CD1c-positive myeloid dendritic cell (primary cell): ENCODE measurements at regions not wholly inside any gene's neighbourhood (a gene's known extent, or its start where the extent isn't known, plus 50 kb on each side); places are given as distances from the start of the nearest gene placed in this dataset.
"Not testable (repeated sequence)": the region's sequence is repeated elsewhere in the genome, so short reads cannot be mapped to it uniquely, and the experiment has no call there.

Experiments
- DNase-seq: peaks from one replicate; pipeline ENCODE4 v3.0.0-alpha.2; 2016; ENCODE audit errors: extremely low spot score

GRCh38 chr6:144681334-144681733, 396.2 kb downstream of the UTRN start:
- no peak for DNase-seq

DNA sequence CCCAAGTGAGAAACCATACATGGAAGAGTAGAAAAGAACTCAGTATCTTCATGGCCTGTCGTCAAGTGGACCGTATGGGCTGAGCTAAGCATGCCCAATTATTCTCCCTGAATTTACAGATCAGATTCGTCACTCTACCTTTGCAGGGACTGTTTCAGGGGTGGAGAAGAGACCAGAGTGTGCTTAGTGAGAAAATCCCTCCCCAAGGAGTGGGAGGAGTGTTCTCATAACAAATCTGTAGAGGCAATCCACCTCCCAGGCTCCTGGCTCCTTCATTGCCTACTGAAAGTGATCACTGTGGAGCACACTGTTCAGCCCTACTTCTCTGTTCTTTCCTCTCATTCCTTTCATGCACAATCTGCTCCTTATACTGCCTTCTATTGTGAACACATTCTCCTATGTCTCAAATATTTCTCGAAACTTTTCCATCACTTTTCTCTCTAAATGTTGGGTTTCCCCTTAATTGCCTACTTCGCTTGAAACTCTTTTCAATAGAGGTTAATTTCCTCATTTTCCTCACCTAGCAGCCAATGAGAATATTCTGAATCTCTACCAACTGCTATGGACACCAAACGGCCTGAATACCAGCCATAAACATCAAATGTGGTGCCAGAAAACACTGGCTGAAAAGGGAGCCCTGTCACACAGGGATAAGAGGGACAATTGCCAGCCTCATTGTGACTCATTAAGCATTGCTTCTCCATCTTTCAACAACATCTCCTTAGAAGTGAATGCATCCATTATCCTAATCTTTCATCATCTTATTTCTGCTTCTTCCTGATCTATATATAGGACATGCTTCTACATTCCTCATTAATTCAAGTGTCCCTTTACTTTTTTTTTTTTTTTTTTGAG, 398.3 kb downstream of the UTRN start:
- no peak for DNase-seq

- no peak for DNase-seq
These were observed 403.6 kb downstream of the UTRN start for GRCh38 chr6:144688713-144689112.

GRCh38 chr6:144689503-144690040, 404.4 kb downstream of the UTRN start:
- no peak for DNase-seq

DNA sequence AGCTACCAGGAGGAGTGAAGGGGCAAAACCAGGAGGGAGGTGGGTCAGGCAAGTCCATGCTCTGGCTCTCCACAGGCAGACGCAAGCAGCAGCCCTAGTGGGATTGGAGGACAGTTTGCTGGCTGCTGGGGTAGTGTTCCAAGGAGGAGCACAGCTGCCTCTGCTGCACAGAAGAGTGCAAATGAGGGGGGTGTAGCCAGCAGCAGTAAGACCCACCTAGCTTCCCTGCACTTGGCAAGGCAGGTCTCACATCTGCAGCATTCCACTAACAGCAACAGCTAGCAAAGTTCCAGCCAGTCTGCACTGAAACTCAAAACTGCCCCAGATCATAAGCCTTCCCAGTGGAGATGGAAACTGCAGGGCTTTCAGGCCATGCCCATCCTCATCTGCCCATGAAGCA, 405.0 kb downstream of the UTRN start:
- DNase-seq: no peak

DNA sequence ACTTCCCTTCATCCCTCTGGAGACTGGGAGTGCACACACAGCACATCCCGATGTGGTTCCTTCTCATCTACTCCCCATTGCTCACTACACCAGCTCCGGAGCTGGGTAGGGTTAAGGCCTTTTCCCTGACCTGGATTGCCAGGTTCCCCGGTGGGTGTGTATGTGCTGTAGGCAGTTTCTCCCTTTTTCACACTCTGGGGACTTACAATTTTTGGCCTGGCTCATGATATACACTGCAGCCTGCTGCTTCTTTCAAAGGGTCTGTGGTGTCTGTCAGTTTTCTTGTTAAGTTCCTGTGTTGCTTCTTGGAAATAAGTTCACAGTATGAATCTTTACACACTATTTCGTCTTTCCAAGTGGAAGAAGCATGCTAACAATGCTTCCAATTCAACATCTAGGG, 405.5 kb downstream of the UTRN start:
- no peak for DNase-seq

GRCh38 chr6:144692050-144692449, 406.9 kb downstream of the UTRN start:
- DNase-seq: not testable (repeated sequence)

GRCh38 chr6:144695858-144696533, 410.9 kb downstream of the UTRN start:
- peak; percentile 40 for DNase-seq

- DNase-seq: no peak
These were observed 411.7 kb downstream of the UTRN start for GRCh38 chr6:144696610-144697368.

GRCh38 chr6:144697369-144697760, 412.2 kb downstream of the UTRN start:
- no peak for DNase-seq

DNA sequence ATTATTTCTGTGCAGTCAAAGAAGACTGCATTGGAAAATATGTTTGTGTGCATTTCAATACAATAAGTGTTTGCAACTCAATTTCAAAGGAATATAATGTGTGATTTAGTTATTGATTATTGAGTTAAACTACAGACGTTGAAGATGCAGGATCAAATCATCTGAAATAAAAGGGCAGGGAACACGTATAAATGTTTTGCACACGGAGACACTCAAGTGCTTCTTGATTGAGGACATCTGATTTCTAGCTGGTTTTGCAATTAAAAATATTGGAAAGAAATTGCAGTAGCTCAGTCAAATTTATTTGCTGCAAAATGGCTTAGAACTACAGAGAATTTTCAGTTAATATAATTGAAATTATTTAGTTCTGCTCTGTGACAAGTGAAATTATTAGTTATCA, 412.7 kb downstream of the UTRN start:
- no peak for DNase-seq

- DNase-seq: no peak
These were observed 417.6 kb downstream of the UTRN start for GRCh38 chr6:144702781-144703180.

DNA sequence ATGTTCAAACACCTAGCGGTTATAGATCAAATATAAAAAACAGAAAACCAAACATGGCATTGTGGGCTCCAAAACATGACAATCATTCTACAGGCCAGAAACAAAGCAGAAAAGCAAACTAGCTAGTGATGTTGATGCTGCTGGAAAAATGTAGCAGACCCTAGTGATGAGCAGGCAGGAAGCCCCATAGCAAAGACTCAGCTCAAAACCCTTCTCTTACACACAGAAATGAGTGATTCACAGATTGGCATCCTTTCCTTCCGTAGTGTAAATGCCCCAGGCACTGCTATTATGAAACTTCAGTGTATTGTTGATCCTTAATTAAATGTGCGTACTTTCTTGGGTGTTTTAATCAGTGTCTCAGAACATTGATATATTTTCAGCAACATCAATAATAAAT, 425.1 kb downstream of the UTRN start:
- no peak for DNase-seq

GRCh38 chr6:144711661-144712060, 426.5 kb downstream of the UTRN start:
- DNase-seq: no peak

DNA sequence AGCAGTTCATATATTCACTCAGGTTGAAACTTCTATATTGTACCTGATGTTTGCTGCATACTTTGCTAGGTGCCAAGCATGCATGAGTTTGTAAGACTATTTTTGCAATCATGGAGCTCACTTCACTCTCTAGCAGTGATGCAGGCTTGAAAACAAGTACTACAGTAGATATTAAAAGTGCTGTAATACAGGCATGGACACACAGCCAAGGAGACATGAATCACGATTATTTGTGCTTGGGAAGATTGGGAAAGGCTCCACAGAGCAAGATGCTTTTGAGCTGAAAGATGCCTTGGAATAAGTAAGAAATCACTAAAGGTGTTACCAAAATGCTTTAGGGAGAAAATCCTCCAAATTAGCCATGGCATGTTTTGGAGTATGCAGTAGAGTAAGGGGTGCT, 427.4 kb downstream of the UTRN start:
- no peak for DNase-seq

DNA sequence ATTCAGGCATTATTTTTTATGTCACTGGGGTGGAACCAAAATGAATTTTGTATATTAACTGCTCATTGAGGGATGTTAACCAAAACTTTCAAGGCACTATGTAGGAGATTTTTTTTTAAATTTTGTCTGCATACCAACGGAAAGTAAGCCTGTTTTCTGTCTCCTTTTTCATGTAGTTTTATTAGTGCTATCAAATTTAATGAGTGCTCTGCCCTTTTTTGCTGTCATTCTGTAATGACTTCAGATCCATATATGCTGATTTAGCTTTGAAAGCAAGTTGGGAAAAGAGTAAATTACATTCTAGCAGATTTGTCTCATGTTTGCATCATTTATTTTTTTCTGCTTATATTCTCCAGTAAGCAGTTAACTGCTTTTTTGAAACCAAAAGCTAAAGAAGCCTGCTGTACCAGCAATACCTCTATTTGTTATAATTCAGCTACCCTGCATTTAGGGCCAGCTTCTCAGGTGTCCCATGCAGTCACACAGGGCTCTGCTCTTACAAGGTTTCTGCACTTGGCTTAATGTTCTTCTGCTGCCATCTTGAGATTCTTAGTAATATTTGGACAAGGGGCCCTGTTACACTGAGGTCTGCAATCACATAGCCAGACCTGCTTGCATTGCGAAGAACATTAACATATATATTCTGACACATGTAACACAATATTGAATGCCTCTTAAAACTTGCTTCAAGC, 429.0 kb downstream of the UTRN start:
- DNase-seq: no peak

DNA sequence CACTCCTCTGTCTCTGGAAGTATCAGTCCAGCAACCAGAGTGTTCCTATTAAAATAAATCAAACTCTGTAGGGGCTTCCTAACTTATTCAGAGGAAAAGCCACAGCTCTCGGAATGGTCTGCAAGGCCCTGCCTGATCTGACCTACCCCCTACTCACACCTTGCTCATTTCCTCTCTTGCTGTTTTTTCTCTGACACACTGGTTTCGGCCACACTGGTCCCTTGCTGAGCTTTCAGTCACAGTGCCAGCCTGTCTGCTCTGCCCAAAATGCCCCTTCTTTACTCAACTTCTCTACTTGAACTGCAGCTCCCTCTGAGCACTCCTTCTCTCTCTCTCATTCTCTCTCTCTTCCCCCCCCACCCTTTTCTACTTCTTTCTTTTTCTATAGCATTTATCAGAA, 430.2 kb downstream of the UTRN start:
- DNase-seq: no peak

DNA sequence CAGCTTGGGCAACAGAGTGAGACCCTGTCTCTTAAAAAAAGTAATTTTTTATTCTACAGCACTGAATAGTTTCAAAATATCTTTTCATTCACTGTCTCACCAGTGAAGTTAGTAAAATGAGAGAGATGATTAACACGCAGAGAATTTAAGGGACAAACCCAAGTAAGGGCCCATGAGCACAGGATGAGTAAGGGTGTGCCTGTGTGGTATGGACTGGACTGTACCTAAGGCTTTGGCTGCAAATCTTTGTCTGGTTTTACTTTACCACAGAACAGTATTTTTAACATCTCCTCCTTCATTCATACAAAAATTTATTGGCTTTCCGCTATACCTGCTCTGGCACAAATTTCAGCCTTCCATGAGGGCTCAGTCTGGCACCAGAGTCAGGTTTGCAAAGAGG, 433.3 kb downstream of the UTRN start:
- no peak for DNase-seq

DNA sequence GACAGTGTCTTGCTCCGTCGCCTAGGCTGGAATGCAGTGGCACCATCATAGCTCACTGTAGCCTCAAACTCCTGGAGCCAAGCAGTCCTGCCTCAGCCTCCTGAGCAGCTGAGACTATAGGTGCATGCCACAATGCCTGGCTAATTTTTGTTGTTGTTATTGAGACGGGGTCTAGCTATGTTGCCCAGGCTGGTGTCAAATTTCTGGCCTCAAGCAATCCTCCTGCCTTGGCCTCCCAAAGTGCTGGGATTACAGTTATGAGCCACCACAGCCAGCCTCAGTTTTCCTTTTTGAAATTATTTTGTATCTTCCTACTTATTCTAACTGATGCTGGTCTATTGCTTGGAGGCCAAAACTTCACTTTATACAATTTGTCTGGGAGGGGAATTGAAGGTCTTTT, 436.1 kb downstream of the UTRN start:
- DNase-seq: no peak

GRCh38 chr6:144722154-144722737, 437.1 kb downstream of the UTRN start:
- peak; percentile 42 for DNase-seq

- DNase-seq: peak; percentile 80
These were observed 437.8 kb downstream of the UTRN start for GRCh38 chr6:144722925-144723324.
